Loucy (cell line): ENCODE measurements at regions not wholly inside any gene's neighbourhood (a gene's known extent, or its start where the extent isn't known, plus 50 kb on each side); places are given as distances from the start of the nearest gene placed in this dataset.

ENCODE experiments used
- CTCF ChIP-seq: fragments of 200-600 bp; sonication (generic); conservative IDR thresholded peaks from 2 replicates; pipeline ENCODE4 v1.5.1; 2014; ENCODE audit warnings: mild to moderate bottlenecking, antibody characterized with exemption, low read length
- EZH2phosphoT487 ChIP-seq: fragments of 200-600 bp; IDR thresholded peaks from 2 replicates; pipeline ENCODE4 v1.6.1; 2018; ENCODE audit warnings: antibody characterized with exemption, mild to moderate bottlenecking, moderate library complexity, borderline replicate concordance

DNA sequence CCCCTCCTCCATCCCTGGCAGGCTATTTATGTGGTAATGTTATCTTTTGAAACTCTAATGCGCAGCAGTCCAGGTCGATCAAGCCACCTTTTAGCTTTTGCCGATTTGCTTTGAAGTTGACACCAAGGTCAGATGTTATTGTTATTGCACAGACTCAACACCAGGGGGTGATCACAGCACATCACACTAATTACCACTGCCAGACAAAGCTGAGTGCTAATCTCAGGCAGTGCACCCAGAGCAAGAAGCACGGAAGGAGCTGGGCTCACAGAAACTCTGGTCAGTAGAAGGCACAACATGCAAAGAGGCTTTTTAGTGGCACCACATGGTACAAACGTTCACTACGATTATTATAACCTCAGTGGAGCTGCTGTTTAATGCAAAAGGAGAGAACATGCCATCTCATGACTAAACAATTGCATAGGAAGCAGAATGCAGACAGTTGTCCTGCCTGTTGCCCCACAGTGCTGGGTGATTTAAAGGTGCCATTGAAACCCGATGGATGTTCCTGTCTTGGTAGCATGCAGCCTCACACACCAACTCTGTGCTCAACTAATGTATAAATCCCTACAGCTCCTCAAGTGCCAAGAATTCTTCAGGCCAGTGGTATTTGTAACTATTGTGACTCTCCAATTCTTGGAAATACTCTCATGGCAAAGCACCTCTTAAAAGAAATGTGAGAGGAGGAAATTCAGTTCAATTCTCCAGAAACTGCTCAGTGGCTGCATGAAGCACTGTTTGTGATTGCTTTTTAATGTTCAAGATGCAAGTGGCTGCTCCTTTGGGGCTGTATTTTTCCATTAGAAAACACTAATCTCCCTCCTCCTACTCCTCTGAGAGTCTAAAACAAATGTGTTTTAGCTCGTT is 353.9 kb upstream of the DDI1 start:
- TF ChIP-seq CTCF (peak; percentile 91), EZH2phosphoT487 (no peak)
